ENCODE measurements at regions not wholly inside any gene's neighbourhood (a gene's known extent, or its start where the extent isn't known, plus 50 kb on each side); places are given as distances from the start of the nearest gene placed in this dataset.
A peak's percentile ranks its signal among the peaks of the same experiment; 100 is the strongest.

- no peak for TF ChIP-seq CTCF (IDR thresholded peaks at IDR 0.05; ENCODE audit: unreplicated experiment)
- Mint-ChIP-seq H3K36me3 (ENCODE audit: insufficient read depth) (no peaks in the 10 kb centered on the region), H3K4me1 (ENCODE audit: low read depth) (peaks cover 1% of the 10 kb centered on the region), H3K4me3 (ENCODE audit: low read depth) (no peak overlapping the region), H3K27ac (no peak overlapping the region), H3K9me3 (ENCODE audit: low read depth) (no peaks in the 10 kb centered on the region), H3K27me3 (peaks cover 46% of the 10 kb centered on the region)
- DNase-seq (ENCODE audit: low spot score, unreplicated experiment), result peak; percentile 1
These were observed 320.4 kb upstream of the HS6ST1 start for GRCh38 chr2:128639120-128639477.

- Mint-ChIP-seq H3K4me3 (ENCODE audit: low read depth) (no peak overlapping the region), H3K4me1 (ENCODE audit: low read depth) (peaks cover 1% of the 10 kb centered on the region), H3K36me3 (ENCODE audit: insufficient read depth) (no peaks in the 10 kb centered on the region), H3K27me3 (peaks cover 46% of the 10 kb centered on the region), H3K9me3 (ENCODE audit: low read depth) (no peaks in the 10 kb centered on the region), H3K27ac (no peak overlapping the region)
- DNase-seq (ENCODE audit: low spot score, unreplicated experiment), result peak; percentile 7
- peak; percentile 7 for TF ChIP-seq CTCF (IDR thresholded peaks at IDR 0.05; ENCODE audit: unreplicated experiment)
These were observed 321.0 kb upstream of the HS6ST1 start for GRCh38 chr2:128639693-128640092.

GRCh38 chr2:128640166-128640844 is 321.6 kb upstream of the HS6ST1 start:
- Mint-ChIP-seq H3K36me3 (ENCODE audit: insufficient read depth) (no peaks in the 10 kb centered on the region), H3K27ac (no peak overlapping the region), H3K27me3 (peaks cover 48% of the 10 kb centered on the region), H3K4me1 (ENCODE audit: low read depth) (peaks cover 4% of the 10 kb centered on the region), H3K9me3 (ENCODE audit: low read depth) (no peaks in the 10 kb centered on the region), H3K4me3 (ENCODE audit: low read depth) (no peak overlapping the region)
- peak; percentile 1 for DNase-seq (ENCODE audit: low spot score, unreplicated experiment)
- TF ChIP-seq CTCF (IDR thresholded peaks at IDR 0.05; ENCODE audit: unreplicated experiment), result no peak

- Mint-ChIP-seq H3K36me3 (ENCODE audit: insufficient read depth) (no peaks in the 10 kb centered on the region), H3K27ac (no peak overlapping the region), H3K4me1 (ENCODE audit: low read depth) (peaks cover 5% of the 10 kb centered on the region), H3K4me3 (ENCODE audit: low read depth) (no peak overlapping the region), H3K27me3 (peaks cover 54% of the 10 kb centered on the region), H3K9me3 (ENCODE audit: low read depth) (no peaks in the 10 kb centered on the region)
- peak; percentile 1 for DNase-seq (ENCODE audit: low spot score, unreplicated experiment)
- no peak for TF ChIP-seq CTCF (IDR thresholded peaks at IDR 0.05; ENCODE audit: unreplicated experiment)
These were observed 322.2 kb upstream of the HS6ST1 start for GRCh38 chr2:128640845-128641360.

GRCh38 chr2:128641421-128642080 is 322.9 kb upstream of the HS6ST1 start:
- no peak for TF ChIP-seq CTCF (IDR thresholded peaks at IDR 0.05; ENCODE audit: unreplicated experiment)
- Mint-ChIP-seq H3K36me3 (ENCODE audit: insufficient read depth) (no peaks in the 10 kb centered on the region), H3K27ac (peak overlapping the region; percentile 29), H3K4me1 (ENCODE audit: low read depth) (peaks cover 5% of the 10 kb centered on the region), H3K4me3 (ENCODE audit: low read depth) (no peak overlapping the region), H3K9me3 (ENCODE audit: low read depth) (no peaks in the 10 kb centered on the region), H3K27me3 (peaks cover 52% of the 10 kb centered on the region)
- DNase-seq (ENCODE audit: low spot score, unreplicated experiment), result peak; percentile 3
